ENCODE measurements at regions not wholly inside any gene's neighbourhood (a gene's known extent, or its start where the extent isn't known, plus 50 kb on each side); places are given as distances from the start of the nearest gene placed in this dataset.

GRCh38 chr1:48115835-48116234 lies 106.7 kb upstream of the SLC5A9 start:
- Histone ChIP-seq H3K27me3 (ENCODE audit: insufficient read depth, insufficient read length) (no peaks in the 10 kb centered on the region), H3K4me3 (ENCODE audit: insufficient read length, low read depth) (no peak overlapping the region), H3K9me3 (ENCODE audit: insufficient read depth, low read length) (no peaks in the 10 kb centered on the region), H3K4me1 (ENCODE audit: insufficient read depth, insufficient read length) (peaks cover 6% of the 10 kb centered on the region), H3K9ac (ENCODE audit: insufficient read length, low read depth) (no peak overlapping the region), H3K36me3 (ENCODE audit: insufficient read depth, insufficient read length, low read length) (no peaks in the 10 kb centered on the region)
- no peak for DNase-seq (ENCODE audit: low read depth, low spot score)
- no peak for TF ChIP-seq YY1 (IDR thresholded peaks at IDR 0.05; ENCODE audit: insufficient read depth, insufficient read length)
- TF ChIP-seq ZNF274 (IDR thresholded peaks at IDR 0.05; ENCODE audit: low read depth, low read length) = no peak
- TF ChIP-seq SUZ12 (IDR thresholded peaks at IDR 0.05; ENCODE audit: extremely low read depth, insufficient read depth, insufficient read length) = no peak

GRCh38 chr1:48114596-48115382 lies 107.7 kb upstream of the SLC5A9 start:
- no peak for TF ChIP-seq YY1 (IDR thresholded peaks at IDR 0.05; ENCODE audit: insufficient read depth, insufficient read length)
- no peak for TF ChIP-seq SUZ12 (IDR thresholded peaks at IDR 0.05; ENCODE audit: extremely low read depth, insufficient read depth, insufficient read length)
- TF ChIP-seq ZNF274 (IDR thresholded peaks at IDR 0.05; ENCODE audit: low read depth, low read length) = no peak
- DNase-seq (ENCODE audit: low read depth, low spot score) = no peak
- H3K27me3 ChIP-seq (ENCODE audit: insufficient read depth, insufficient read length) = no peaks in the 10 kb centered on the region
- H3K9ac ChIP-seq (ENCODE audit: insufficient read length, low read depth) = no peak overlapping the region
- H3K9me3 ChIP-seq (ENCODE audit: insufficient read depth, low read length) = no peaks in the 10 kb centered on the region
- H3K36me3 ChIP-seq (ENCODE audit: insufficient read depth, insufficient read length, low read length) = no peaks in the 10 kb centered on the region
- no peak overlapping the region for H3K4me3 ChIP-seq (ENCODE audit: insufficient read length, low read depth)
- H3K4me1 ChIP-seq (ENCODE audit: insufficient read depth, insufficient read length) = peaks cover 6% of the 10 kb centered on the region

GRCh38 chr1:48109390-48110013 lies 112.3 kb upstream of the TRABD2B start:
- Histone ChIP-seq H3K36me3 (ENCODE audit: insufficient read depth, insufficient read length, low read length) (no peaks in the 10 kb centered on the region), H3K9me3 (ENCODE audit: insufficient read depth, low read length) (peaks cover 1% of the 10 kb centered on the region; the same call in 1 of the 2 replicates), H3K4me1 (ENCODE audit: insufficient read depth, insufficient read length) (no peaks in the 10 kb centered on the region), H3K27me3 (ENCODE audit: insufficient read depth, insufficient read length) (no peaks in the 10 kb centered on the region), H3K4me3 (ENCODE audit: insufficient read length, low read depth) (no peak overlapping the region), H3K9ac (ENCODE audit: insufficient read length, low read depth) (no peak overlapping the region)
- DNase-seq (ENCODE audit: low read depth, low spot score) = peak; percentile 73
- TF ChIP-seq ZNF274 (IDR thresholded peaks at IDR 0.05; ENCODE audit: low read depth, low read length) (no peak), YY1 (IDR thresholded peaks at IDR 0.05; ENCODE audit: insufficient read depth, insufficient read length) (no peak), SUZ12 (IDR thresholded peaks at IDR 0.05; ENCODE audit: extremely low read depth, insufficient read depth, insufficient read length) (no peak)

GRCh38 chr1:48107516-48107915 lies 110.3 kb upstream of the TRABD2B start:
- TF ChIP-seq ZNF274 (IDR thresholded peaks at IDR 0.05; ENCODE audit: low read depth, low read length) (no peak), YY1 (IDR thresholded peaks at IDR 0.05; ENCODE audit: insufficient read depth, insufficient read length) (no peak), SUZ12 (IDR thresholded peaks at IDR 0.05; ENCODE audit: extremely low read depth, insufficient read depth, insufficient read length) (no peak)
- no peak for DNase-seq (ENCODE audit: low read depth, low spot score)
- Histone ChIP-seq H3K9me3 (ENCODE audit: insufficient read depth, low read length) (peaks cover 5% of the 10 kb centered on the region; the same call in 1 of the 2 replicates), H3K4me1 (ENCODE audit: insufficient read depth, insufficient read length) (no peaks in the 10 kb centered on the region), H3K9ac (ENCODE audit: insufficient read length, low read depth) (no peak overlapping the region), H3K27me3 (ENCODE audit: insufficient read depth, insufficient read length) (no peaks in the 10 kb centered on the region), H3K4me3 (ENCODE audit: insufficient read length, low read depth) (no peak overlapping the region), H3K36me3 (ENCODE audit: insufficient read depth, insufficient read length, low read length) (no peaks in the 10 kb centered on the region)

GRCh38 chr1:48106049-48106448 lies 108.9 kb upstream of the TRABD2B start:
- Histone ChIP-seq H3K9ac (ENCODE audit: insufficient read length, low read depth) (no peak overlapping the region), H3K36me3 (ENCODE audit: insufficient read depth, insufficient read length, low read length) (no peaks in the 10 kb centered on the region), H3K9me3 (ENCODE audit: insufficient read depth, low read length) (peaks cover 5% of the 10 kb centered on the region; the same call in 1 of the 2 replicates), H3K4me3 (ENCODE audit: insufficient read length, low read depth) (no peak overlapping the region), H3K4me1 (ENCODE audit: insufficient read depth, insufficient read length) (no peaks in the 10 kb centered on the region), H3K27me3 (ENCODE audit: insufficient read depth, insufficient read length) (no peaks in the 10 kb centered on the region)
- no peak for DNase-seq (ENCODE audit: low read depth, low spot score)
- TF ChIP-seq YY1 (IDR thresholded peaks at IDR 0.05; ENCODE audit: insufficient read depth, insufficient read length) = no peak
- TF ChIP-seq ZNF274 (IDR thresholded peaks at IDR 0.05; ENCODE audit: low read depth, low read length) = no peak
- no peak for TF ChIP-seq SUZ12 (IDR thresholded peaks at IDR 0.05; ENCODE audit: extremely low read depth, insufficient read depth, insufficient read length)

- Histone ChIP-seq H3K4me3 (ENCODE audit: insufficient read length, low read depth) (no peak overlapping the region), H3K27me3 (ENCODE audit: insufficient read depth, insufficient read length) (no peaks in the 10 kb centered on the region), H3K9me3 (ENCODE audit: insufficient read depth, low read length) (peaks cover 5% of the 10 kb centered on the region; the same call in 1 of the 2 replicates), H3K4me1 (ENCODE audit: insufficient read depth, insufficient read length) (no peaks in the 10 kb centered on the region), H3K9ac (ENCODE audit: insufficient read length, low read depth) (no peak overlapping the region), H3K36me3 (ENCODE audit: insufficient read depth, insufficient read length, low read length) (no peaks in the 10 kb centered on the region)
- DNase-seq (ENCODE audit: low read depth, low spot score) = no peak
- TF ChIP-seq ZNF274 (IDR thresholded peaks at IDR 0.05; ENCODE audit: low read depth, low read length) (no peak), YY1 (IDR thresholded peaks at IDR 0.05; ENCODE audit: insufficient read depth, insufficient read length) (no peak), SUZ12 (IDR thresholded peaks at IDR 0.05; ENCODE audit: extremely low read depth, insufficient read depth, insufficient read length) (no peak)
Observed at GRCh38 chr1:48105165-48105564, 108.0 kb upstream of the TRABD2B start.

GRCh38 chr1:48103495-48103894 lies 106.3 kb upstream of the TRABD2B start:
- Histone ChIP-seq H3K4me1 (ENCODE audit: insufficient read depth, insufficient read length) (no peaks in the 10 kb centered on the region), H3K9me3 (ENCODE audit: insufficient read depth, low read length) (peaks cover 5% of the 10 kb centered on the region; the same call in 1 of the 2 replicates), H3K27me3 (ENCODE audit: insufficient read depth, insufficient read length) (peaks cover 4% of the 10 kb centered on the region), H3K9ac (ENCODE audit: insufficient read length, low read depth) (no peak overlapping the region), H3K4me3 (ENCODE audit: insufficient read length, low read depth) (no peak overlapping the region), H3K36me3 (ENCODE audit: insufficient read depth, insufficient read length, low read length) (no peaks in the 10 kb centered on the region)
- TF ChIP-seq SUZ12 (IDR thresholded peaks at IDR 0.05; ENCODE audit: extremely low read depth, insufficient read depth, insufficient read length) (no peak), ZNF274 (IDR thresholded peaks at IDR 0.05; ENCODE audit: low read depth, low read length) (no peak), YY1 (IDR thresholded peaks at IDR 0.05; ENCODE audit: insufficient read depth, insufficient read length) (no peak)
- DNase-seq (ENCODE audit: low read depth, low spot score) = no peak
